IMR-90 (cell line): ENCODE measurements at regions not wholly inside any gene's neighbourhood (a gene's known extent, or its start where the extent isn't known, plus 50 kb on each side); places are given as distances from the start of the nearest gene placed in this dataset.

ENCODE experiments used
- ATAC-seq: fragments of 200-7000 bp; cut with Tn5 transposase; 2 replicates; pipeline ENCODE4 v1.9.1; 2020; ENCODE audit warnings: low read depth, mild to moderate bottlenecking, moderate library complexity
- BruUV-seq: library from RNA; stranded (reverse); fragments of 400-500 nt; replicated peaks from 2 replicates; lab custom pipeline; 2021; lab: Mats Ljungman, UMichigan
- CTCF ChIA-PET: fragments of 300-600 bp; formaldehyde crosslinking; extraction: SDS; loops from one replicate; lab custom pipeline; 2021; ENCODE audit warnings: antibody characterized with exemption; lab: Yijun Ruan, JAX
- POLR2A ChIA-PET: fragments of 300-600 bp; sonication (Branson Sonifier 250); formaldehyde crosslinking; loops from one replicate; lab custom pipeline; 2022; ENCODE audit warnings: antibody characterized with exemption; ENCODE audit not compliant: unreplicated experiment; lab: Charles Lee
- DNase-seq: peaks from one replicate; pipeline ENCODE4 v3.0.0; 2013
- H2AFZ ChIP-seq: replicated peaks from 2 replicates; pipeline ENCODE3; 2013; ENCODE audit warnings: low read length, mild to moderate bottlenecking; ENCODE audit not compliant: poor library complexity
- H2AK5ac ChIP-seq: 2 replicates; pipeline ENCODE4 v1.6.1; 2013; ENCODE audit warnings: low read depth, low read length, inconsistent platforms
- H2AK9ac ChIP-seq: replicated peaks from 2 replicates; pipeline ENCODE3; 2013; ENCODE audit warnings: mild to moderate bottlenecking, low read depth, low read length, moderate library complexity; ENCODE audit not compliant: poor library complexity
- H2BK120ac ChIP-seq: 2 replicates; pipeline ENCODE4 v1.6.1; 2013; ENCODE audit warnings: low read depth, low read length, inconsistent platforms
- H2BK15ac ChIP-seq: 3 replicates; pipeline ENCODE4 v1.6.1; 2013; ENCODE audit warnings: low read depth, low read length, inconsistent platforms
- H2BK20ac ChIP-seq: 2 replicates; pipeline ENCODE4 v1.6.1; 2013; ENCODE audit warnings: low read depth, mild to moderate bottlenecking, inconsistent platforms, low read length, moderate library complexity
- H2BK5ac ChIP-seq: 2 replicates; pipeline ENCODE4 v1.6.1; 2013; ENCODE audit warnings: mild to moderate bottlenecking, low read depth, low read length, inconsistent platforms; ENCODE audit not compliant: poor library complexity, severe bottlenecking
- H3K14ac ChIP-seq: replicated peaks from 2 replicates; pipeline ENCODE4 v1.6.1; 2013; ENCODE audit warnings: low read depth, low read length, inconsistent platforms
- H3K18ac ChIP-seq: 2 replicates; pipeline ENCODE4 v1.6.1; 2013; ENCODE audit warnings: low read depth, low read length, control low read depth
- H3K23ac ChIP-seq: 2 replicates; pipeline ENCODE4 v1.6.1; 2013; ENCODE audit warnings: low read depth, low read length, inconsistent platforms
- H3K27ac ChIP-seq: 2 replicates; pipeline ENCODE4 v1.5.1; 2013; ENCODE audit warnings: mild to moderate bottlenecking, control low read depth, low read length; ENCODE audit not compliant: insufficient read depth
- H3K27me3 ChIP-seq: 2 replicates; pipeline ENCODE4 v1.6.1; 2013; ENCODE audit warnings: low read length; ENCODE audit not compliant: control insufficient read depth, insufficient read depth
- H3K36me3 ChIP-seq: 2 replicates; pipeline ENCODE4 v1.6.1; 2013; ENCODE audit warnings: low read length, mixed read lengths; ENCODE audit not compliant: control insufficient read depth, insufficient read depth
- H3K4ac ChIP-seq: 2 replicates; pipeline ENCODE4 v1.6.1; 2013; ENCODE audit warnings: low read depth, low read length, inconsistent platforms
- H3K4me1 ChIP-seq: 2 replicates; pipeline ENCODE4 v1.6.1; 2013; ENCODE audit warnings: low read length, mixed read lengths; ENCODE audit not compliant: control insufficient read depth, insufficient read depth
- H3K4me2 ChIP-seq: 2 replicates; pipeline ENCODE4 v1.6.1; 2013; ENCODE audit warnings: low read depth, mild to moderate bottlenecking, control low read depth, low read length, moderate library complexity
- H3K4me3 ChIP-seq: 2 replicates; pipeline ENCODE4 v1.5.1; 2013; ENCODE audit warnings: low read depth, mild to moderate bottlenecking, control low read depth, low read length, moderate library complexity; ENCODE audit not compliant: insufficient read depth
- H3K56ac ChIP-seq: 2 replicates; pipeline ENCODE4 v1.6.1; 2013; ENCODE audit warnings: low read length, inconsistent platforms; ENCODE audit not compliant: insufficient read depth; ENCODE audit errors: extremely low read depth
- H3K79me1 ChIP-seq, 2 experiments: 2 replicates each; pipeline ENCODE4 v1.6.1; 2013; ENCODE audit warnings: low read length in 2 of 2, inconsistent platforms in 1 of 2, low read depth in 1 of 2
- H3K9ac ChIP-seq: 2 replicates; pipeline ENCODE4 v1.6.1; 2013; ENCODE audit warnings: low read depth, low read length, control low read depth
- H3K9me1 ChIP-seq: 2 replicates; pipeline ENCODE4 v1.6.1; 2013; ENCODE audit warnings: low read length, inconsistent platforms; ENCODE audit not compliant: insufficient read depth
- H3K9me3 ChIP-seq: 2 replicates; pipeline ENCODE4 v1.6.1; 2013; ENCODE audit warnings: low read length; ENCODE audit not compliant: control insufficient read depth, insufficient read depth
- H4K20me1 ChIP-seq: 2 replicates; pipeline ENCODE4 v1.6.1; 2013; ENCODE audit warnings: low read length, inconsistent platforms; ENCODE audit not compliant: insufficient read depth
- H4K5ac ChIP-seq: 2 replicates; pipeline ENCODE4 v1.6.1; 2013; ENCODE audit warnings: mild to moderate bottlenecking, low read depth, low read length, control low read depth
- H4K8ac ChIP-seq, 2 experiments: 2 replicates each; pipeline ENCODE4 v1.6.1; 2013; ENCODE audit warnings: low read depth in 2 of 2, low read length in 2 of 2, control low read depth in 1 of 2, inconsistent platforms in 1 of 2
- H4K91ac ChIP-seq: 2 replicates; pipeline ENCODE4 v1.6.1; 2013; ENCODE audit warnings: low read depth, low read length, inconsistent platforms; ENCODE audit not compliant: insufficient read depth
- CEBPB ChIP-seq: IDR thresholded peaks from 2 replicates; pipeline ENCODE4 v1.6.1; 2012; ENCODE audit warnings: low read depth, low read length, improper control_type of control experiment
- ELK1 ChIP-seq: fragments of 150-350 bp; IDR thresholded peaks from 2 replicates; pipeline ENCODE4 v1.6.1; 2016; ENCODE audit warnings: low read depth, mild to moderate bottlenecking, low read length, moderate library complexity, borderline replicate concordance
- FOS ChIP-seq: fragments of 150-350 bp; IDR thresholded peaks from 2 replicates; pipeline ENCODE4 v1.6.1; 2016; ENCODE audit warnings: low read depth, low read length
- RCOR1 ChIP-seq: IDR thresholded peaks from 2 replicates; pipeline ENCODE4 v1.6.1; 2012; ENCODE audit warnings: mild to moderate bottlenecking, low read length, improper control_type of control experiment; ENCODE audit not compliant: insufficient replicate concordance
- RFX5 ChIP-seq: IDR thresholded peaks from 2 replicates; pipeline ENCODE4 v1.8.0; 2012; ENCODE audit warnings: low read depth, mild to moderate bottlenecking, low read length, moderate library complexity
- USF2 ChIP-seq: fragments of 150-350 bp; IDR thresholded peaks from 2 replicates; pipeline ENCODE4 v1.6.1; 2017; ENCODE audit warnings: mild to moderate bottlenecking, antibody characterized with exemption, low read length, low read depth
- WGBS, 2 experiments: methylation state at CpG; one replicate each; pipeline versions ENCODE4 v1.1.5 to v1.1.7; 2013; ENCODE audit warnings: missing lambda C conversion rate in 2 of 2; ENCODE audit not compliant: insufficient read length in 1 of 2; ENCODE audit errors: extremely low coverage in 2 of 2; 5-methylcytosine and 5-hydroxymethylcytosine counted together
- dilution Hi-C: fragments of 300-500 bp; cut with HindIII; formaldehyde crosslinking; loops from one replicate; pipeline ENCODE4 v1.14.3; 2018; ENCODE audit warnings: low sequenced_read_pairs; ENCODE audit not compliant: unreplicated experiment
- in situ Hi-C: fragments of 300-500 bp; cut with MboI; formaldehyde crosslinking; loops from 3 replicates; pipeline ENCODE4 v1.14.3; 2019; ENCODE audit warnings: low sequenced_read_pairs, inconsistent platforms, mixed read lengths
- intact Hi-C: fragments of 100-400 bp; cut with micrococcal nuclease; formaldehyde crosslinking; loops from 2 replicates; pipeline ENCODE4 v1.10.0; 2022

GRCh38 chr7:84399661-84400060 is 205.1 kb upstream of the SEMA3A start:
- Histone ChIP-seq H3K56ac (no peak overlapping the region), H2AFZ (no peak overlapping the region), H4K8ac (no peak overlapping the region), H3K36me3 (no peaks in the 10 kb centered on the region), H2BK20ac (no peak overlapping the region), H3K18ac (no peak overlapping the region), H4K91ac (no peak overlapping the region), H3K9ac (no peak overlapping the region), H3K4ac (no peak overlapping the region; the same call in 1 of the 2 replicates), H4K5ac (no peak overlapping the region), H3K4me2 (no peak overlapping the region), H3K27ac (no peak overlapping the region), H3K4me3 (no peak overlapping the region), H3K9me1 (0 out of 2 replicates have a peak, but pooled peaks cover 3% of the 10 kb centered on the region), H4K20me1 (no peaks in the 10 kb centered on the region), H2AK9ac (no peak overlapping the region), H3K79me1 (no peaks in the 10 kb centered on the region), H2BK120ac (no peak overlapping the region), H3K9me3 (peaks cover 6% of the 10 kb centered on the region), H3K23ac (no peak overlapping the region), H3K4me1 (no peaks in the 10 kb centered on the region), H3K27me3 (no peaks in the 10 kb centered on the region), H2AK5ac (no peak overlapping the region), H2BK5ac (no peak overlapping the region), H2BK15ac (no peak overlapping the region), H3K14ac (no peak overlapping the region)
- no TSS peak for BruUV-seq
- DNase-seq (no peak), ATAC-seq (no peak)
- in situ Hi-C loops, result no loop called here
- dilution Hi-C loops, result no loop called here
- no CpG with 5 or more reads among the region's 1 CpG for WGBS, 2 experiments
- TF ChIP-seq CEBPB, result no peak
- TF ChIP-seq USF2, result no peak
- TF ChIP-seq ELK1, result no peak
- no peak for TF ChIP-seq RCOR1
- TF ChIP-seq FOS, result no peak
- no peak for TF ChIP-seq RFX5
- intact Hi-C loops, result no loop called here
- POLR2A ChIA-PET, result no interaction called here
- CTCF ChIA-PET, result no interaction called here
